HG02759 (cell line): ENCODE measurements at regions not wholly inside any gene's neighbourhood (a gene's known extent, or its start where the extent isn't known, plus 50 kb on each side); places are given as distances from the start of the nearest gene placed in this dataset.
"Not testable (repeated sequence)": the region's sequence is repeated elsewhere in the genome, so short reads cannot be mapped to it uniquely, and the experiment has no call there.

ENCODE experiments used
- ATAC-seq: cut with Tn5 transposase; IDR thresholded peaks from one replicate; pipeline ENCODE4 v1.9.1; 2021; ENCODE audit warnings: mild to moderate bottlenecking, moderate library complexity; ENCODE audit not compliant: unreplicated experiment

DNA sequence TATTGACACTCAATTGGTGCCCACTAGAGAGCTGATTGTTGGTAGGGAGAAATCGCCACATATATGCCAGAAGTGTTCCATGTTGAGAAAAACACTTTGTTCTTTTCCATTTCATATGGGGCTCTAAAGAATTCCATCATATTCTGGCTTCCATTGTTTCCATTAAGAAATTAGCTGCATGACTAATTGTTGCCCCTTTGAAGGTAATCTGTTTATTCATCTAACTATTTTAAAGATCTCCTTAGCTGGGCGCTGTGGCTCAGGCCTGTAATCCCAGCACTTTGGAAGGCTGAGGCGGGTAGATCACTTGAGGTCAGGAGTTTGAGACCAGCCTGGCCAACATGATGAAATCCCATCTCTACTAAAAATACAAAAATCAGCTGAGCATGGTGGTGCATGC is 109.9 kb downstream of the MRPL14 start:
- ATAC-seq: not testable (repeated sequence)

DNA sequence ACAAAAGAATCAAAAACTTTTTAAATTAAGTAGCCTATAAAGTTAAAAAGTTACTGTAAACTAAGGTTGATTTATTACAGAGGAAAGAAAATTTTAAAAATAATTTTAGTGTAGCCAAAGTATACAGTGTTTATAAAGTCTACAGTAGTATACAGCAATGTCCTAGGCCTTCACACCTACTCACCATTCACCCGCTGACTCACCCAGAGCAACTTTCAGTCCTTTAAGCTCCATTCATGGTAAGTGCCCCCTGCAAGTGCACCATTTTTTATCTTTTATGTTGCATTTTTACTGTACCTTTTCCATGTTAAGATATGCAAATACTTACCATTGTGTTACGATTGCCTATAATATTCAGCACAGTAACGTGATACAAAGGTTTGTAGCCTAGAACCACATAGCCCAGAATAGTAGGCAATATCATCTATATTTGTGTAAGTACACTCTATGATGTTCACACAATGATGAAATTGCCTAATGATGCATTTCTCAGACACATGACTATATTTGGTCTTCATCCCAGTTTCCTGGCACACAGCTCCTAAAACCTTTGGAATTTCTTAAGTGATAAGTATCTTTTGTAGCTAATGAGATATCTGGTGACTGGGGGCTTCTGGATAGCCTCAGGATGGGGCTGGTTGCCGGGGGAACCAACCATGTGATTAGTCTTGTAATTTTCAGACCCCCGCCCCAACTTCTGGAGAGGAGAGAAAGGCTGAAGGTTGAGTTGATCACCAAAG is 111.0 kb downstream of the MRPL14 start:
- no peak for ATAC-seq

DNA sequence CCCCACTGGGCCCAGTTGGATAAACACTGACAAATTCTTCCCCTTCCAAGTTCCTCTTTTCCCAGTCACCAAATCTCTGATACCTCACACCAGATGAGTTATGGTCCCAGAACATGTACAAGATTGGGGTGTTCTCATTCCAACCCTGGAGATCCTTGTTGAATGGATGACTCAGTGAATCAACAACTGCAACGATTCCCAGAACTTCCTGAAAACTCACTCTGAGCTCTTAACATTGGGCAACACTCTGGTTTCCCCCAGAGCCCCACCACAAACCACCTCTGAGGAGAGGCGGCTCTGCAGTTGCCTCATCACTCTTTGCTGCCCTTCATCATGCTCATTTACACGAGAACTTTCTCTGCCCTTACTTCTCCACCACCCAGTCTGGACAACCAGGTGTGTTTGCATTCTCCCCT is 115.2 kb downstream of the MRPL14 start:
- ATAC-seq: no peak

DNA sequence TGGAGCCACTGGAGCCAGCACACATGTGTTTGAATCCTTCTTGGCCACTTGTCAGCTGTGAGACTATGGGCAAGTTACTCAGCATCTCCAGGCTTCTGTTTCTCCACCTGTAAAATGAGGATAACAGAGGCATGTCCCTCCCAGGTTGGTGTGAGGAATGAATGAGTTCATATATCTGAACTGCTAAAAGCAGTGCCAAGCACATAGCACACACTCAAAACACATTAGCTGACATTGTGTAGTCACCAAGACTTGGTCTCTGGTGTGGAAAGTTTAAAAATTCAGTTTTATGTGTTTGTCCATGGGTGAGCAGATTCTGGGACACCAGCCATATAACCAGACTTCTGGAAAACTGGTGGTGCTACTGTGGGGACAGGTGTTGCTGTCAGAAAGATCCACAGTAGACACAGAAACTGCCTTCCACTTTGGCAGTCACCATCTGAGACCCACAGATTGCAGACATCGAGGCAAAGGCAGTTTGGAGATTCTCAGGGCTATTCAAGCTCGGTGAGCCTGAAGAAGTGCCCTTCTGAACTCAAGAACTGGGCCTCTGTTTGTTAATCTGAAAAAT is 115.8 kb downstream of the MRPL14 start:
- no peak for ATAC-seq

DNA sequence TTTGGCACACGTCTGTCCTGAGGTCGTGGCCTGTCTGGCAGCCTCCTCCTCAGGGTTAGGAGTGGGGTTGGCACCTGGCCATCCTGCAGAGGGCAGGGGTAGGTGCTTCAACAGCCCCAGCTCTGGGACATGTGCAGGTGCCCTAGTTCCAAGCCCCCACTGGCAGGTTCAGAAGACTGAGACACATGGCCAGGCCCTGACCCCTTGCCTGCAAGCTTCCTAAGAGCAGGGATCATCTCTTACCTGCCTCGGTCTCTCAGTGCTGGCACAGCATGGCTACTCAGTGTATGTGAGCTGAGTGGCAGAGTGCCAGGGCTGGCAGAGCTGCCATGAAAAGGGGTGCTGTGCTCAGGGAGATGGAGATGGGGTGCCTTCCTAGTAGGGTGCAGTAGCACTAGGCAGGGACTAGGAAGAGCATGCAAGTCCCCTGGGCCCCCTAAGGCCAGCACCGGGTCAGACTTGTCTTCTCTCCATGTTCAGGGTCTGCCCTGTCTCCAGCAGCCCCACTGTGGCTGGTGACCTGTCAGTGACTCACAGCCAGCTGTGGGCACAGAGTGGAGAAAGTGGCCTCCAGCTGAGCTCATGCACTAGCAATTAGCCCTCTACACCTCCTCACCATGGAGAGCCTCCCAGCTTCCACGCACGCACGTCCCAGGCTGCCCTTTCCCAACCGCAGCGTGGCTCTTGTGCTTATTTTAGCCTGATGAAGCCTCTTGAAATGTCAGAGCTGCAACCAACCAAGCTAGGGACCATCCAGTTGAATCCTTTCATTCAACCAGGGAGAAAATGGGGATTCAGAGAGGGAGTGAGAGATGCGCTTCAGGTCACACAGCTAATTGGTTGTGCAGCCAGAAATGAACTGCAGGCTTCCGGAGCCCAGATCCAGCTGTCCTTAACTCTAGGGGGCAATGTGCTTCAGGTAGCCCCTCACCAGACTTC is 116.6 kb downstream of the MRPL14 start:
- ATAC-seq: no peak

DNA sequence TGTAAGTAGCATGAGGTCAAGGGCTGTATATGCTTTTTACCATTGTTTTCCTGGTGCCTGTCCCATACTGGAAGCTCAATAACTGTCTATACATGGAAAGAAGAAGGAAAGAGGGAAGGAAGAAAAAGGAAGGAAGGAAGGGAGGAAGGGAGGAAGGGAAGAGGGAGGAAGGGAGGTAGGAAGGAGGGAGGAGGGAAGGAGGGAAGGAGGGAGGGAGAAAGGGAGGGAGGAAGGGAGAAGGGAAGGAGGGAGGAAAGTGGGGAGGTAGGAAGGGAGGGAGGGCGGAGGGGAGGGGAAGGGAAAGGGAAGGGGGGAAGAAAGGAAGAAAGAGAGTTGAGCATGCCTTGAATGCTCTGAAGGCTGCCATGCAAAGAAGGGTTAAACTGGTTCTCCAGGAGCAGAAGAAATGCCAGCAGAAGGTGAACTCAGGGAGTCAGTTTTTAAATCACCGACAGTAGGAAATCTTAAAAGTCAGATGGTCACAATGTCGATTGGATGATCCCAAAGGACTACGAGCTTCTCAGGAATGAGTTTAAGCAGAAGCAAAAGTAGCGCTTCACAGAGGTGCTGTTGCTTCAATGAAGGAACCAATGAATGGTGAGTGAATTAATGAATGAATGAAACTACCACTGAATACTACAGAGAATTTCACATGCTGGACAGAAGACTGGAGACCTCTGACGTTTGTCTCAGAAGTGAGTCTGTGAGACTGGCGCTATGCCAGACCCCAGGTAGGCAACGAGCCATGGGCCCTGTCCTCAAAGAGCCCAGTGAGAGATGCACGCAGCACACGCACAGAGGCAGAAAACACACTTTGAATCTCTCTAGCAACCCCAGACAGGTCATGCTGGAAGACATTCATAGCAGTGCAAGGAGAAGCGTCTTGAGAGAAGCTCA is 117.6 kb downstream of the MRPL14 start:
- no peak for ATAC-seq

DNA sequence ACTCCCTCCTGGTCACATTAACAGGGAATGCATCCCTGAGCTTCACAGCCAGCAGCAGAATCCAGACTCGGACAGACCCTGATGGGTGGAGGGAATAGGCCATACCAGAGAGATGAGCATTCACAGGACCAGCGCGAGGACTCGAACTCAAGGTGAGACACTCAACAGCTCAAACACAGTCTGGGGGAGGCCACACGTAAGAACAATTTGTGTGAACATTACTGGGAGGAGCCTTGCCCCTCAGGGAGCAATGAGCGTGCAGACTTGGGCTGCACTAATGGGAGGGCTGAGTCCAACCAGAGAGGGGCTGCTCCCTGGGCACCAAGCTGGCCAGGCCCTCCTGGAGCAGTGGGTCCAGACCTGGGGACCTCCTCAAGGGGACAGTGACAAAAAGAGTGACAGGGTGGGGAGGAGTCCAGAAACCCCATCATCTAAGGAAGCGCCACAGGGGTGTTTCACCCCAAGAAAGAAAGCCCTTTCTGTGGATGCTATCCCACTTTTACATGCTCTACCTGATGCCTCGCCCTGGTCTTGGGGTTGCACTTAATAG is 118.4 kb downstream of the MRPL14 start:
- no peak for ATAC-seq

DNA sequence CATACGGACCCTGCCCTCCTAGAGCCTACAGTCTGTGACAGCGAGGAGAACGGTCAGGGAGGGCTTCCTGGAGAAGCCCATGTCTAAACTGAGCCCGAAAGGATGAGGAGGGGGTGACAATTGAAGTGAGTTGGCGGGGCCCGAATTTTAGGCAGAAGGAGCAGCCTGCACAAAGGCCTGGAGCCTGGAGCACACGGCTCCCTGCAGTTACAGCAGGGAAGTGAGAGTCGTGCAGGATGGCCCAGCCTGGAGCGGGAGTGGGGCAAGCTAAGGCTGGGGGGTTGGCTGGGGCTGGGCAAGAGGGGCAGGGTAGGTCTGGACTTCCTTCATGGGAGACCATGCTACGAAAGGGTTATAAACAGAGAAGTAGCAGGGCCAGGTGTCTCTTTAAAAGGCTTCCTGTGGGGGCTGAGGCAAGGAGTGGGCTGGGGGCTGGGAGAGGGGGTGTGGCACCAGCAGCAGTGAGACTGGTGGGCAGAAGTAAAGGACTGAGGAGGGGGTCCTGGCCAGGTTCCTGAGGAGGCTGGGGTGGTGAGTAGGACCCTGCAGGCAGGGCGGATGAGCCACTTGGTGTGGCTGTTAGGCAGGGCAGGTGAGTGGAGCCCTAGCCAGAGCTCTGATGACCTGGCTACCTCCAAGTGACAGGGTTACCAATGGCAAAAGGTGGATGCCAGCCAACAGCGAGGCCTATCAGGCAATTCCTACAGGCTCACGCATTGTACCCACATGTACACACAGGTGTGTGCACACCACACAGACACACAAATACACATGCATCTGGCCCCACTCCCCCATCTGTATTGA is 119.2 kb downstream of the MRPL14 start:
- ATAC-seq: no peak

DNA sequence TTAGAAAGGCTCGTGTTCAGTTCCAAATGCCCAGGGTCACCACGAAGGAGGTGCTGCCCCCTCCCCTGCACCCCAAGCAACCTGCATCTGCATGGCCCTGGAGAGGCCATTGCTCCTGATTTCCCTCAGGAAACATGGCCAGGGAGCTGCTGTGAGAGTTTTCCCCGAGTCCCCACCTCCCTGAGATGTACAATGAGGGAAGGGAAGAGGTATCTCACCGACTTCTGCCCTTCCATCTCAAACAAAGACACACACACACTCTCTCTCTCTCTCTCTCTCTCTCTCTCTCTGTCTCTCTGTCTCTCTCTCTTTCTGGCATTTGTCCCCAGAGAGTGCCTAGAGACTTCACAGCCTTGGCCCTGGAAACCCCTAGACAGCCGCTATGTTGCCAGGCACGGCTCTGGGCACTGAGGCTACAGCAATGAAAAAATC is 120.4 kb downstream of the MRPL14 start:
- no peak for ATAC-seq

DNA sequence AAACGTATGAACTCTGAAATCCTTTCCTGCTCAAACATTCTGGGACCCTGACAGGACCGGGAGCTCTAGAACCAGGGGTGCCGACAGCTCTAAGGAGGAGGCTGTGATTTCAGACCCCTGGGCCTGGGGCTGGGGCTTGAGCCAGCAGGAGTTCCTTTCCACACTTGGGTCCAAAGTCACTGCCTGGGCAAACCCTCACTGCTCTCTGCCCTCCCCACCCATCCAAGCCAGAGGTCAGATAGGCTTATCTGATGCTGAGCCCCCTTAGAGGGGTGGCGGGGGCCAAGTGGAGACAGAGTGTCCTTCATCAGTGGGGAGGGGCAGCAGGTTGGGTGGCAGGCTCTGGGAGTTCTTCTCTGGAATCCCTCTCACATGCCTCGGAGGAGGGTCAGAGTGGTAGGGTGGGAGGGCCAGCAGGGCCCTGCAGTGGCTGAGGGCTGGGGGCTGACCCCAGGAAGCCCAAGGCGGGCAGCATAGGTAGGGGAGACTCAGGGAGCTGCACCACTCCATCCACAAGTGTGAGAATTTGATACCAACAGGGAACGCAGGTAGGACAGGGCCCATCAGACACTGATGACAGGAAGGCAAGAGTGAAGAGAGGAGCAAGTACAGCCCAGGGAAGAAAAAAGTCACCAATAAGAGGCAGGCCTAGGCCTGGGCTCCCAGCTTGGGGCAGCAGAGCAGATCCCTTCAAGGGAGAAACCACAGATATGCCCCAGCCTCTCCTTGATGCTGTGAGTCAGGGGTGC is 121.0 kb downstream of the MRPL14 start:
- no peak for ATAC-seq

DNA sequence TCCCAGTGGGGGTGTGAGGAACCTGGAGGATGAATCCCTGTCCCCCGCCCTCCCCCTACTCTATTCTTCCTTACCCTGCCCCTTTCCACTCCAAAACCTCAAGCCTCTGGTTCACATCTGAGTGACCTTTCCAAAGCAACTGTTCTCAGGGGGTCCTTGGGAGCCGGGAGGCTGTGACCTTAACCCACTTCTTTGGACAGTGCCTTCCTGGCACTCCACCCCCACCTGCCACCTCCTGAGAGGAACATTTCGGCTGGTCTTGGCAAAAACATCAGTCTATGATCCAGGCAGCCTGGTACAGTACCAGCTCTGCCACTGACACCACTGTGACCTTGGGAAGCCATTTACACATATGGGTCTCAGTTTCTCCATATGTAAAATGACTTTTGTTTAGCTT is 121.7 kb downstream of the MRPL14 start:
- no peak for ATAC-seq

DNA sequence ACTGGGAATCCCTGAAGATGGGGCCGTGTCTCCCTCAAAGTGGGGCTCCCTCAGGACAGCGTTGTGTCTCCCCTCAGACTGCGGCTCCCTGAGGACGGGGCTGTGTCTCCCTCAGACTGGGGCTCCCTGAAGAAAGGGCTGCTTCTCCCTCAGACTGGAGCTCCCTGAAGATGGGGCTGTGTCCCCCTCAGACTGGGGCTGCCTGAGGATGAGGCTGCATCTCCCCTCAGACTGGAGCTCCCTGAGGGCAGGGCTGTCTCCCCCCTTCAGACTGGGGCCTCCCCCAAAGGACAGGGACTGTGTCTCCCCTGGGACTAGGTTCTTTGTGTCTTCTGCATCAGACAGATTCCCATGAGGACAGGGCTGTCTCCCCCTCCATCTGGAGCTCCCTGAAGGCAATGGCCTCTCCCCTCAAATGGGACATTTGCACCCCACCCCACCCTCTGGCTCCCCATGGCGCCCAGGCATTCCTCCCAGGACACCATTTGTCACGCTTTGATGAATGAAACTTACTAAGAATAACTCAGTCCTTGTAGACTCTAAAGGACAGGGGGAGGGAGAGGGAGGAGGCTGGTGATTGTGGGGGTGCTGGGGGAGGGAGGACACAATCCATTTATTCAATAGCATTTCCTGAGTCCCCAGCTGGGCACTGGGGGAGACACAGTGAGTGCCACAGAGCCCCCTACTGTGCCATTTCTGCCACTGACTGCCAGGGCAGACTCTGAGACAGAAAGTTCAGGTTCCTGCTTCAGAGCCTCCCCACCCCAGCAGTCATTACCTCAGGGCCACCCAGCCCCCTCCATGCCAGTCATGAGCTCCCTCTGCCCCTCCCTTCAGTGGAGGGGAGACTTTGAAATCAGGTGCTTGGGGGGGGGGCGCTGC is 122.4 kb downstream of the MRPL14 start:
- ATAC-seq: no peak

DNA sequence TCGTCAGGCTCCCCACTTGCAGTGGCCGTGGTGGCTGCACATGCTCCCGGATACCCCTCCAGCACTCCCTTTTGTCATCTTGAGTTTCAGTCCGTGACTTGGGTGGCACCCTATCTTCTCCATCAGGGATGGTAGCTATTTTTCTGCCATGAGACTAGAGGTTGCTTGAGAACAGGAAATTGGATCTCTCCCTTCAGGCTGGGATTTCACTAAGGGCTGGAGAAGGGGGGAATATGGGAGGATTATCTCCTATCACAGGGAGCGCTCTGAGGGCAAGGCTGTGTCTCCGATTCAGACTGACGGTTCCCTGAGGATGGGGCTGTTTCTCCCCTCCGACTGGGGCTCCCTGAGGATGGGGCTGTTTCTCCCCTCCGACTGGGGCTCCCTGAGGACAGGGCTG is 123.1 kb downstream of the MRPL14 start:
- no peak for ATAC-seq

DNA sequence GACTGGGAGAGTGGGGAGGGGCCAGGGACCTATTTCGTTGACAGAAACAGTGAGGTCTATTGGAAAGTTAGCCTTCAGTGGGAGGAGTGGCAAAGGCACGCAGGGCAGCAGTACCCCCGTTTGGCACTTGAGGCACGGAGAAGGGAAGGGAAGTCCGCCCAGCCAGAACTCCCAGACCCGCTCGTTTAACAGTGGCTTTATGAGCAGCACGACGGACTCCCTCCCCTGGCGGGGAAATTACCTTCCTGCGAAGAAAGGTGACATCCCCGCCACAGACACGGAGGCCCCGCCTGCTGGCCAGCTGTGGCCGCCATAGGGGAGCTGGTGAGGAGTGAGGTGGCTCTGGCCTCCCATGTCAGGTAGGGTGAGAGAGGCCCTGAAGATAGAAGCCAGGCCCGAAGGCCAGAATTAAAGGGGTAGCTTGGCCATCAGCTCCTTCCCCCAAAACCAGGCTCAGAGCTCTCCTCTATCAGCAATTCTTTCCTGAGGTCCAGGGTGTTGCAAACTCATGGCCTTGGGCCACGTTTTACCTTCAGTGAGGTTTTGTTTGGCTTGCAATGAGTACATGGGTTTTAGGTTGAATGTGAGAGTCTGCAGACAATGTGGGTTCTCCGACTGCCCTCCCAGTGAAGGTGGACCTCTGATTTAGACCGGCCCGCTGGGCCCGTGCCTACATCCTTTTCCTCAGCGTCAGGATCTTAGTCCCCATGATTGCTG is 123.7 kb downstream of the MRPL14 start:
- ATAC-seq: peak; percentile 1

DNA sequence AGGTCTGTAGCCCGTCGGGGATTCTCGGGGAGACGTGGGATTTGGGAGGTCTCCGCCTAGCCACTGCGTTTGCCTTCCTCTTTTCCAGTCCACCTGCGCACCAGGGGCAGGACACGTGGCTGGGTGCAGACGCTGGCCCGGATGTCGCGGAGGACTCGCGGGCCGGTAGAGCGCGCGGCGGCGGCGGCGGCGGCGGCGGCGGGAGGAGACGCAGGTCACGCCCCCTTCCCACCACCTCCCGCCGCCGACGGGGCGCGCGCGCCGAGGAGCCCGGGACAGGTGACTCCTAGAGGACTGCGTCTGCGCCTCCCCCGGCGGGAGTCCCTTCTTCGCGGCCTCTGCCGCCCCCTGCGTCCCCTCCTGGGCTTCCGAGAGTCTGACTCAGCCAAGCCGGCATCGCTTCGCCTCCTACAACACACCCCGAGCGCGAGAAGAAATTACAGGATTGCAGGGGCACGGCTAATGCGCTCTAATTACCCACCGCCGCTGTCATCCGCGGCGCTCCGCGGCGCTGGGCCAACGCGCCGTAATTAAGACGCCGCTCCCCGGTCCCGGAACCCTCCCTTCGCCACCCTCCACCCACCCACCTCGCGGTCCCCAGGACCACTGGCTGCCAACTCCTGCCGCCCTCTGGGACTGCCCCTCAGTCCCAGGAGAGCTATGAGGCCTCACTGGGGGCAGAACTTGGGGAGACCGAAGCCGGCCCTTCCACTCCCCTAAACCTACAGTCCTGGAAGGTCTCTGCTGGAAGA is 124.5 kb downstream of the MRPL14 start:
- peak; percentile 45 for ATAC-seq

DNA sequence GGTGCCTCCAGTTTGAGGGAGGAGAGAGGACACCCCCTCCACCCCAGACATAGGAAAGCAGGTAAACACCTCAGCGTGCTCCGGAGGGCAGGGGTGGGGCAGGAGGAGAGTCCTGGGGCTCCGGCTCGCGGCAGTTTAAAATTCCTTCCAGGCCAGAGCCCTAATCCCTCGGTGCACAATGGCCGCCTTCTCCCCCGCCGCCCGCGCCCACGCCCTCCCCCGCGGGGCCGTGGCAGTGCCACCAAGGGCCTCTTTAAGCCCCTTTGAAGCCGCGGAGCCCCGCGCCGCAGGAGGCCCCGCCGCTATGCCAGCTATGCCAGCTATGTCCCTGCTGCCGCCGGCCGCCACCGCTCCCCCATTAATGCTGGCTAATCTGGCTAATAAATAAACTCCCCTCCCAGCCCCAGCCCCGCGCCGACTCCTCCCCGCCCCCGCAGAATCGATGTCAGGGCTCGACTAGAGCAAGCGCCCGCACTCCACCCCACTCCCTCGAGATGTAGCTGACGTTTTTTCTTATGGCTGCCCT is 125.1 kb downstream of the MRPL14 start:
- no peak for ATAC-seq
